Bronchial epithelial cell (primary cell): ENCODE measurements at regions not wholly inside any gene's neighbourhood (a gene's known extent, or its start where the extent isn't known, plus 50 kb on each side); places are given as distances from the start of the nearest gene placed in this dataset.

Experiments
- DNase-seq: peaks from one replicate; pipeline ENCODE4 v3.0.0-alpha.2; 2010; ENCODE audit warnings: low read depth
- FAIRE-seq: peaks from 2 replicates; lab custom pipeline; 2011; peaks lifted over from hg19 to GRCh38; lab: Jason Lieb, UNC
- H3K27me3 ChIP-seq: 2 replicates; pipeline ENCODE4 v1.5.1; 2011; ENCODE audit warnings: low read length; ENCODE audit not compliant: control insufficient read depth, insufficient read depth
- H3K36me3 ChIP-seq: 2 replicates; pipeline ENCODE4 v1.5.1; 2011; ENCODE audit warnings: low read length; ENCODE audit not compliant: control insufficient read depth, insufficient read depth
- H3K4me3 ChIP-seq: 2 replicates; pipeline ENCODE4 v1.5.1; 2011; ENCODE audit warnings: mild to moderate bottlenecking, low read depth, low read length, control low read depth
- TF ChIP-seq, protein P1 (sequence below): IDR thresholded peaks from 2 replicates; pipeline ENCODE4 v1.5.1; 2011; ENCODE audit warnings: mild to moderate bottlenecking, moderate library complexity, low read length, control low read depth, inconsistent platforms; ENCODE audit not compliant: insufficient read depth, severe bottlenecking

DNA sequence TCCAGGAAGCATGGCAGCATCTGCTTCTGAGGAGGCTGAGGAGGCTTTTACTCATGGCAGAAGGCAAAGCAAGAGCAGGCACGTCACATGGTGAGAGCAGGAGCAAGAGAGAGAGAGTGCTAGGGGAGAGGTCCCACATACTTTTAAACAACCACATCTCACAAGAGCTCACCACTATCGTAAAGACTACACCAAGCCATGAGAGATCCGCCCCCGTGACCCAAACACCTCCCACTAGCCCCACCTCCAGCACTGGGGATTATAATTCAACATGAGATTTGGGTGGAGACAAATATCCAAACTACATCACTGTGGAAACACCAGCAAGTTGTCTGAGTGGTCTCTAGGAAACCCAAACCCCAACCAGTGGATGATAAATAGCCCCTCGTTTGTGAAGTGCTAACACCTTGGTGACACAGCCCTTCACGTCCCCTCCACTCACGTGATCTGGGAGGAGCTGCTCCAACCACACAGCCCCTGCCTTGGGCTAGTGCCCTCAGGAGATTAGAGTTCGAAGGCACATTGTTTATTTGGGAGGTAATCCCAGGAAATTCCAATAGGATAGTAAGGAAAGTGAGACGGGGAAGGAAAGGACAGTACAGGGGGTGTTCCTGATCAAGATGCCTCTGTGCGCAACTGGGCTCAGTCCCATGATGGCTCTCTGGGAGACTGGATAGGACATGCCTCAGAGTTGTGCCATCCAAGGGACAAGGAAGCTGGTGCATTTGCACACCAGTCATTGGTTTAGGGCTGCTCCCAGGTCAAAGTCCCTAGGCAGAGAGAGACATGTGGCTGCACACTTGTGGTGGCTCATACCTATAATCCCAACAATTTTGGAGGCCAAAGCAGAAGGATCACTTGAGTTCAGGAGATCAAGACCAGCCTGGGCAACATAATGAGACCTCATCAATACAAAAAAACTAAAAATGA lies 80.6 kb upstream of the CTNNB1 start:
- Histone ChIP-seq H3K4me3 (no peak overlapping the region), H3K36me3 (no peaks in the 10 kb centered on the region), H3K27me3 (no peaks in the 10 kb centered on the region)
- TF ChIP-seq, protein P1, sequence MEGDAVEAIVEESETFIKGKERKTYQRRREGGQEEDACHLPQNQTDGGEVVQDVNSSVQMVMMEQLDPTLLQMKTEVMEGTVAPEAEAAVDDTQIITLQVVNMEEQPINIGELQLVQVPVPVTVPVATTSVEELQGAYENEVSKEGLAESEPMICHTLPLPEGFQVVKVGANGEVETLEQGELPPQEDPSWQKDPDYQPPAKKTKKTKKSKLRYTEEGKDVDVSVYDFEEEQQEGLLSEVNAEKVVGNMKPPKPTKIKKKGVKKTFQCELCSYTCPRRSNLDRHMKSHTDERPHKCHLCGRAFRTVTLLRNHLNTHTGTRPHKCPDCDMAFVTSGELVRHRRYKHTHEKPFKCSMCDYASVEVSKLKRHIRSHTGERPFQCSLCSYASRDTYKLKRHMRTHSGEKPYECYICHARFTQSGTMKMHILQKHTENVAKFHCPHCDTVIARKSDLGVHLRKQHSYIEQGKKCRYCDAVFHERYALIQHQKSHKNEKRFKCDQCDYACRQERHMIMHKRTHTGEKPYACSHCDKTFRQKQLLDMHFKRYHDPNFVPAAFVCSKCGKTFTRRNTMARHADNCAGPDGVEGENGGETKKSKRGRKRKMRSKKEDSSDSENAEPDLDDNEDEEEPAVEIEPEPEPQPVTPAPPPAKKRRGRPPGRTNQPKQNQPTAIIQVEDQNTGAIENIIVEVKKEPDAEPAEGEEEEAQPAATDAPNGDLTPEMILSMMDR: no peak
- DNase-seq (no peak), FAIRE-seq (no peak)

DNA sequence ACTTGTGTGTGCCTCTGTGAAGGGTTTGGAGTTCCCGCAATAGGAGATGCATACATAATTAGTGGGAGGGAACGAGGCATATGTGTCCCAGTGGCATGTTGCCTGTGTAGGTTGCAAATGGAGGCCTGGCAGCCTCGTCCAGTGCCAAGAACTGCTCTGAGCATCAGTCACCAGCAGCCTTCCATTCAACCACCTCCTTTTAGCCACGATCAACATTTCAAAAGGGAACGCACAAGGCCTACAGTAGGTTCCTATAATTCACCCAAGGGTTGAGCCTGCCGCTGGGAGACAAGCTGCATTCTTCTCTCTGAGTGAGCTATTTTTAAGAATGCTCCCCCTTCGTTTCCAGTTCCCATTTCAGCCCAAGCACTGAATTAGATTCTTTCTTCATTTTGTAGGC lies 78.8 kb upstream of the CTNNB1 start:
- Histone ChIP-seq H3K36me3 (no peaks in the 10 kb centered on the region), H3K27me3 (no peaks in the 10 kb centered on the region), H3K4me3 (no peak overlapping the region)
- FAIRE-seq (no peak), DNase-seq (no peak)
- TF ChIP-seq, protein P1: no peak

- TF ChIP-seq, protein P1: no peak
- FAIRE-seq: no peak
- no peak overlapping the region for H3K4me3 ChIP-seq
- no peaks in the 10 kb centered on the region for H3K36me3 ChIP-seq
- no peak for DNase-seq
- no peaks in the 10 kb centered on the region for H3K27me3 ChIP-seq
Observed at GRCh38 chr3:41125258-41125657, 74.0 kb upstream of the CTNNB1 start.

DNA sequence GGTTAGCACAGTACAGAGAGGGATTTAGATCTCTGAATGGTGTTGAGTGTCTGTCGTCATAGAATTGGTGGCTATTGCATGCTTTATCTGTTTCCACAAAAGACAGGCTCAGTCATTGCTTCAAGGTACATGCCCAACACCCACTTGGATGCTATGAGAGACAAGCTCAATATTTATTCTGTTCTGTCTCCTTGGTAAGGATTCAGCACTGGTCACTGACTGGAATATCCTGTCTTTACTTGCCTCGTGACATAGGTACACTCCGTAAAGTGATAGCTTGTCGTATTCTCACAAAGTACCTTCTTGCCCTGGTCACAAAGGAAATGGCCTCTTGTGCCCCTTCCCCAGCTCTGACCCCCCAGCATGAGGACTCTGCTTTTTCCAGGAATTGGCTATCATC lies 72.8 kb upstream of the CTNNB1 start:
- no peak overlapping the region for H3K4me3 ChIP-seq
- FAIRE-seq (peak; percentile 82), DNase-seq (peak; percentile 42)
- TF ChIP-seq, protein P1: no peak
- no peaks in the 10 kb centered on the region for H3K36me3 ChIP-seq
- H3K27me3 ChIP-seq: no peaks in the 10 kb centered on the region

DNA sequence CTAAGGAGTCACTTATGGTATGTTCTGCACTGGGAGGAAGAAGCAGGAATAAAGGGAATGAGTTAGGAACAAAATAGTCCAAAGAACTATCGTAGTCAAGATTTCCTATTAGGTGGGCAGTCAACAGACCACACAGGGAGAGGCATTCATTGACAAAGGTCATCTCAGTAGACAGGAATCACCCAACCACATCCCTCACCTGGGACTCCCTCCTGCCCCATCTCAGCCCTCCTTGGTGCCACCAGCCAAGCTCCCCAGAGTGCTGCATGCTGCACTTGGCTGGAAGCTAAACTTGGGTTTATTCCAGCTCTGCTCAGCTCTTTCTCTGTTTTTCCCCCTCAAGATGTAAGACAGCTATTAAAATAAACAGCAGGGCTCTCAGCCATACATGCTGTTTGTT lies 72.3 kb upstream of the CTNNB1 start:
- TF ChIP-seq, protein P1: no peak
- DNase-seq (no peak), FAIRE-seq (no peak)
- H3K27me3 ChIP-seq: no peaks in the 10 kb centered on the region
- H3K4me3 ChIP-seq: no peak overlapping the region
- H3K36me3 ChIP-seq: no peaks in the 10 kb centered on the region
